Stimulated activated CD8-positive, alpha-beta memory T cell treated with anti-CD3 and anti-CD28 coated beads, Interleukin-7, amount 100 ng/mL, for 4 hours (primary cell): ENCODE measurements at regions not wholly inside any gene's neighbourhood (a gene's known extent, or its start where the extent isn't known, plus 50 kb on each side); places are given as distances from the start of the nearest gene placed in this dataset.

Experiments
- DNase-seq, 2 donors: peaks; one replicate each; pipeline ENCODE4 v3.0.0-alpha.2; 2020; ENCODE audit warnings: low read depth in 2 of 2

- DNase-seq = no peak
These were observed 84.3 kb downstream of the GATA6 start for GRCh38 chr18:22253676-22254075.

GRCh38 chr18:22253156-22253555 lies 83.8 kb downstream of the GATA6 start:
- DNase-seq = no peak
